ENCODE measurements at regions not wholly inside any gene's neighbourhood (a gene's known extent, or its start where the extent isn't known, plus 50 kb on each side); places are given as distances from the start of the nearest gene placed in this dataset.
A peak's percentile ranks its signal among the peaks of the same experiment; 100 is the strongest.

DNA sequence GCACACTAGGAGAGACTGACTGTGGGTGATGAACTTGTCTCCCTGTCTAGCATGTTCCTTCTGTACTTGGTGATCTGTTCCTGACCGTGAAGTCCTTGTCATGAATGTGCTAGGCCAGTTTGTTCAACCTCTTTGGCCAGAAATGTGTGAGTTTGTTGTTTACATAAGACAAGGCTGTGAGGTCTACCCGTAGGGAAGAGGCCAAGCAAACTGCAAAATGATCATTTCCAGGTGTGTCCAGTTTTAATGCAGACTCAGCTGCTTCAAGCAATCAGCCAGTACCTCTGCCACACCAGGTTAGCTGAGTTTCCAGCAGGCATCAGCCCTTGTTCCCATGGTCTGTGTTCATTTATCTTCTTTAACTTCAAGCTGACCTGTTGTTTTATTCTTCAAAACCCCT, 440.2 kb downstream of the FUT8 start:
- H3K4me1 ChIP-seq (ENCODE audit: control insufficient read depth in 3 of 3, insufficient read depth in 2 of 3, low read depth in 1 of 3, low read length in 2 of 3): no peaks in the 10 kb centered on the region

DNA sequence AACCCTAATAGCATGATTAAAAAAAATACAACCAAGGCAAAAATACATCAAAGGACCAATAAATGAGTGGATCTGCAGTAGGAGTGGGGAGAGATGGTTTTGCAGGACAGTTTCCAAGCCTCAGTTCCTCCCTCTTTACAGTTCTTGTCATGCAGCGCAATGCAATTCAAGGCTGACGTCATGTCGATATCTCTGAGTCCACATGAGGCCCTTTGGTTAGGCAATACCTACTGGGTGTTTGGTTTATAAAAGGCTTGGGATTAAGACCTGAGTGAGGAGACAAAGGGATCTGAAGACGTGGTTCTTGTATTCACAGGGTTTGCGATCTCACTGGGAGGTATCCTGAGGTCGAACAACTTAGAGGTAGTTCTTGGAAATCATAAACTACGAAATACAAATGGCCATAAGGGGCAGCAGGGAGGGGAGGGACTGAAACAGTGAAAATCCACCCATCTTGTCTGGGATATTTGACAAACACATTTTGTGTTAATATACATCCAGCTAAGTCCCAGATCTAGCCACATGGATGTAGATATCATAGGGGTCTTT, 441.0 kb downstream of the FUT8 start:
- FAIRE-seq: no peak
- WGBS, 3 donors: 87 to 91% (median 89%) methylated on average over 7 of the region's 7 CpGs
- no peaks in the 10 kb centered on the region for H3K36me3 ChIP-seq (ENCODE audit: control insufficient read depth in 3 of 3, insufficient read depth in 2 of 3, low read depth in 1 of 3, low read length in 3 of 3)
- H3K4me1 ChIP-seq (ENCODE audit: control insufficient read depth in 3 of 3, insufficient read depth in 2 of 3, low read depth in 1 of 3, low read length in 2 of 3): no peaks in the 10 kb centered on the region
- no peak for DNase-seq
- no peak overlapping the region for H3K4me3 ChIP-seq (ENCODE audit: low read depth in 1 of 3, low read length in 3 of 3)
- H3K27ac ChIP-seq (ENCODE audit: low read depth in 1 of 3, low read length in 2 of 3): no peak overlapping the region
- H3K9me3 ChIP-seq (ENCODE audit: control insufficient read depth in 2 of 2, insufficient read depth in 1 of 2, low read depth in 1 of 2, low read length in 1 of 2): no peaks in the 10 kb centered on the region
- H3K27me3 ChIP-seq (ENCODE audit: control insufficient read depth in 3 of 3, insufficient read depth in 3 of 3, low read length in 3 of 3): no peaks in the 10 kb centered on the region

More for the DNA sequence above, 440.2 kb downstream of the FUT8 start:
- H3K9me3 ChIP-seq (ENCODE audit: control insufficient read depth in 2 of 2, insufficient read depth in 1 of 2, low read depth in 1 of 2, low read length in 1 of 2): no peaks in the 10 kb centered on the region
- 39 to 45% (median 42%) methylated on average over 2 of the region's 2 CpGs for WGBS, 3 donors
- FAIRE-seq: no peak
- H3K36me3 ChIP-seq (ENCODE audit: control insufficient read depth in 3 of 3, insufficient read depth in 2 of 3, low read depth in 1 of 3, low read length in 3 of 3): no peaks in the 10 kb centered on the region
- H3K27me3 ChIP-seq (ENCODE audit: control insufficient read depth in 3 of 3, insufficient read depth in 3 of 3, low read length in 3 of 3): no peaks in the 10 kb centered on the region
- H3K4me3 ChIP-seq (ENCODE audit: low read depth in 1 of 3, low read length in 3 of 3): no peak overlapping the region
- no peak overlapping the region for H3K27ac ChIP-seq (ENCODE audit: low read depth in 1 of 3, low read length in 2 of 3)
- DNase-seq: no peak

DNA sequence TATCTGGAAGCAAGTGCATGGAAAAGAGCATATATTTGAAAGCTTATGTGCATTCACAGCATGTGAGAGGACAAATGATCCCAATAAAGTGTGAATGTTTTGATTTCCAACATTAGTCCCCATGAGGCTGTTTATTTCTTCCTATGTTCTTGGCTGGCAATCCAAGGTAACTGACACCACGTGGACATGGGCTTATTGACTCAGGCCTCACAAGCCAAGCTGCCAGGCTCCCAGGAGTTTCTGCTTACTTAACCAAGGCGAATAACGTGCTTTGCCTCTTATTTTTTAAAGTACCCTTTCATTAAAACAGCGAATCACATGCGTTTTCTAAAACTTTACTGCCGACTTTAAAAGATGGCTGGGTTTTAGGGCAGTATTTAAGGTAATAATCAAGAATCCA, 441.7 kb downstream of the FUT8 start:
- Histone ChIP-seq H3K27me3 (ENCODE audit: control insufficient read depth in 3 of 3, insufficient read depth in 3 of 3, low read length in 3 of 3) (no peaks in the 10 kb centered on the region), H3K4me3 (ENCODE audit: low read depth in 1 of 3, low read length in 3 of 3) (no peak overlapping the region), H3K9me3 (ENCODE audit: control insufficient read depth in 2 of 2, insufficient read depth in 1 of 2, low read depth in 1 of 2, low read length in 1 of 2) (no peaks in the 10 kb centered on the region), H3K27ac (ENCODE audit: low read depth in 1 of 3, low read length in 2 of 3) (no peak overlapping the region), H3K4me1 (ENCODE audit: control insufficient read depth in 3 of 3, insufficient read depth in 2 of 3, low read depth in 1 of 3, low read length in 2 of 3) (no peaks in the 10 kb centered on the region), H3K36me3 (ENCODE audit: control insufficient read depth in 3 of 3, insufficient read depth in 2 of 3, low read depth in 1 of 3, low read length in 3 of 3) (no peaks in the 10 kb centered on the region)
- FAIRE-seq (no peak), DNase-seq (no peak)
- 82 to 88% (median 87%) methylated on average over 6 of the region's 6 CpGs for WGBS, 3 donors

DNA sequence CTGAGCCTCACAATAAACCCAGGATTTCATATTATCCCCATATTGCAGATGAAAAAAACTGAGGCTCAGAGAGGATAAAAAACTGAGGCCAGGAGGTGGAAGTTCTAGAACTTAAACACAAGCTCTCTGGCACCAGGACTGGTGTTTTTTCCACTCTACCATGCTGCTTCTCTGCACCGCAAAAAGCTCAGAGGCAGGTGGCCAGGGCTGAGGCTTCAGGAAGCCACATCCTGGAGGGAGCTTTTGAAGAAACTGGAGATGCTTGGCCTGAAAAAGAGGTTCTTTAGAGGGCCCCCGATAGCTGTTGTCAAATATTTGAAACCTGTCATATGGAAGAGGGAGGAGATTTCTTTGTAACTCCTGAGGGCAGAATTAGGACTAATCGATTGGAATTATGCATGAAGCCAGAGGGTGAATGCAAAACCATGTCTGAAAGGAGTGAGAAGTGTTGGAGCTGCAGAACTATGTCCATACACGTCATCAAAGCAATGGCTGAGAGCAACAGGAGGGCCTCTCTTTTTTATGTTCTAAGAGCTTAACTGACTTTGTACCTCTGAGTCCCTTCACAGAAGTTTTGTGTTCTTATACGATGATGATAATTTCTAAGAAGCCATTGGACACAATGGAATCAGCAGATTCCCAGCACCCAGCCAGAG, 448.6 kb downstream of the FUT8 start:
- Histone ChIP-seq H3K4me3 (ENCODE audit: low read depth in 1 of 3, low read length in 3 of 3) (no peak overlapping the region), H3K36me3 (ENCODE audit: control insufficient read depth in 3 of 3, insufficient read depth in 2 of 3, low read depth in 1 of 3, low read length in 3 of 3) (no peaks in the 10 kb centered on the region), H3K9me3 (ENCODE audit: control insufficient read depth in 2 of 2, insufficient read depth in 1 of 2, low read depth in 1 of 2, low read length in 1 of 2) (no peaks in the 10 kb centered on the region), H3K4me1 (ENCODE audit: control insufficient read depth in 3 of 3, insufficient read depth in 2 of 3, low read depth in 1 of 3, low read length in 2 of 3) (no peaks in the 10 kb centered on the region), H3K27me3 (ENCODE audit: control insufficient read depth in 3 of 3, insufficient read depth in 3 of 3, low read length in 3 of 3) (no peaks in the 10 kb centered on the region), H3K27ac (ENCODE audit: low read depth in 1 of 3, low read length in 2 of 3) (no peak overlapping the region)
- DNase-seq: no peak
- WGBS, 3 donors: 77 to 82% (median 79%) methylated on average over 5 of the region's 5 CpGs
- FAIRE-seq: no peak

DNA sequence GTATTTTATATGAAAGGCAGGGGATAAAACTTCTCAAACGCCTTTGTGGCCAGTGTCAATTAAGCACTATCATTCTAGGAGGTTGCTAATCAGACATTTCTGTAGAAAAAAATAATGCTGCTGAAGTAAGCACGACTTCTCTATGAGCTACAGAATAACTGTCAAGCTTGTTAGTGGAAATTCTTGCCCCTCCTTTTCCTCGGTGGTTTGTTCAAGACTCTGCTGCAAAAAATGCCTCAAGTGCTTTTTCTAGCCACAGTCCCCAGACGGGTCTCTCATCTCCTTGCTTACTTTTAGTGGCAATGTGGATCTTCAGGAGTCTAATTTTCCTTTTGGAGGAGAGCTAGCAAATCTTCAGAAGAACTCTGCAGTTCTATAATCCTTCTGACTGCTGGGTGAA, 452.0 kb downstream of the FUT8 start:
- Histone ChIP-seq H3K4me1 (ENCODE audit: control insufficient read depth in 3 of 3, insufficient read depth in 2 of 3, low read depth in 1 of 3, low read length in 2 of 3) (no peaks in the 10 kb centered on the region), H3K4me3 (ENCODE audit: low read depth in 1 of 3, low read length in 3 of 3) (no peak overlapping the region), H3K9me3 (ENCODE audit: control insufficient read depth in 2 of 2, insufficient read depth in 1 of 2, low read depth in 1 of 2, low read length in 1 of 2) (no peaks in the 10 kb centered on the region), H3K36me3 (ENCODE audit: control insufficient read depth in 3 of 3, insufficient read depth in 2 of 3, low read depth in 1 of 3, low read length in 3 of 3) (no peaks in the 10 kb centered on the region), H3K27ac (ENCODE audit: low read depth in 1 of 3, low read length in 2 of 3) (no peak overlapping the region), H3K27me3 (ENCODE audit: control insufficient read depth in 3 of 3, insufficient read depth in 3 of 3, low read length in 3 of 3) (no peaks in the 10 kb centered on the region)
- DNase-seq: no peak
- no peak for FAIRE-seq
- 42 to 59% (median 44%) methylated on average over 4 of the region's 4 CpGs for WGBS, 3 donors

DNA sequence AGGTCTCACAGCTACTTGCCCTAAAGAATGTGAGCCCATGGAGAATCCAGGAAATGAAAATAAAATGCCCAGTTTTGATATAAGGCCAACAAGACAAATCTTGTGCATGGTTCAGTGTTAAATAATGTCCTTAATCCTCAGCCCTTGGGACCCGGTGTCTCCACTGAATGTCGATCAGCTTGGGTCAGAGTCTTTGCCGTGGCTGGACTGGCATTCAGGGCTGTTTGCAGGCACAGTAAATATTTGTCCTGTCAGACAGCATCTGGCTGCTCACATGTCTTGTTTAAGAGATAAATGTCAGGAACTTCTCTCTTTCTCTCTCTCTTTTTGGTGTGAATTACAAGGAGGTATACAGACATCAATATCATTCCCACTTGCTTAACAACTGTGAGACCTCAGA, 452.5 kb downstream of the FUT8 start:
- DNase-seq: no peak
- Histone ChIP-seq H3K4me3 (ENCODE audit: low read depth in 1 of 3, low read length in 3 of 3) (no peak overlapping the region), H3K4me1 (ENCODE audit: control insufficient read depth in 3 of 3, insufficient read depth in 2 of 3, low read depth in 1 of 3, low read length in 2 of 3) (no peaks in the 10 kb centered on the region), H3K27me3 (ENCODE audit: control insufficient read depth in 3 of 3, insufficient read depth in 3 of 3, low read length in 3 of 3) (no peaks in the 10 kb centered on the region), H3K36me3 (ENCODE audit: control insufficient read depth in 3 of 3, insufficient read depth in 2 of 3, low read depth in 1 of 3, low read length in 3 of 3) (no peaks in the 10 kb centered on the region), H3K9me3 (ENCODE audit: control insufficient read depth in 2 of 2, insufficient read depth in 1 of 2, low read depth in 1 of 2, low read length in 1 of 2) (no peaks in the 10 kb centered on the region), H3K27ac (ENCODE audit: low read depth in 1 of 3, low read length in 2 of 3) (no peak overlapping the region)
- WGBS, 3 donors: 50 to 61% (median 58%) methylated on average over 3 of the region's 3 CpGs
- FAIRE-seq: no peak

DNA sequence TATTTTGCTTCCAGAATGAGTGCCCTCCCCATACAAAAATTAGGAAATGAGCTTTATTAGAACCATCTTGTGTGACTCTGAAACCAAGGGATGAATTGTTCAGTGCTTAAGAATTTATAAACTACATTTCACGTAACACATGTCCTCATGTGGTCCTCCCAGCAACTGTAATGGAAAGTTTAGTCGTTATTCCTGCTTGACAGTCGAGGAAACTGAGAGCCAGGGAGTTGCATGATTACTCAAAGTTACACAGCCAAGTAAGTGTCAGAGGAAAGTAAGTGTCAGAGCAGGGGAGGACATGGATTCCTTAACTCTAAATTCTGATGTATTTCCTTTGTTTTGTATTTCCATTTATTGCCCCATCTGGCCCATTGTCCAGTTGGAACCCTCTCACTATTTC, 453.9 kb downstream of the FUT8 start:
- Histone ChIP-seq H3K9me3 (ENCODE audit: control insufficient read depth in 2 of 2, insufficient read depth in 1 of 2, low read depth in 1 of 2, low read length in 1 of 2) (no peaks in the 10 kb centered on the region), H3K4me1 (ENCODE audit: control insufficient read depth in 3 of 3, insufficient read depth in 2 of 3, low read depth in 1 of 3, low read length in 2 of 3) (no peaks in the 10 kb centered on the region), H3K36me3 (ENCODE audit: control insufficient read depth in 3 of 3, insufficient read depth in 2 of 3, low read depth in 1 of 3, low read length in 3 of 3) (no peaks in the 10 kb centered on the region), H3K27ac (ENCODE audit: low read depth in 1 of 3, low read length in 2 of 3) (no peak overlapping the region), H3K4me3 (ENCODE audit: low read depth in 1 of 3, low read length in 3 of 3) (no peak overlapping the region), H3K27me3 (ENCODE audit: control insufficient read depth in 3 of 3, insufficient read depth in 3 of 3, low read length in 3 of 3) (no peaks in the 10 kb centered on the region)
- 64 to 88% (median 69%) methylated on average over 3 of the region's 3 CpGs for WGBS, 3 donors
- FAIRE-seq (no peak), DNase-seq (no peak)

DNA sequence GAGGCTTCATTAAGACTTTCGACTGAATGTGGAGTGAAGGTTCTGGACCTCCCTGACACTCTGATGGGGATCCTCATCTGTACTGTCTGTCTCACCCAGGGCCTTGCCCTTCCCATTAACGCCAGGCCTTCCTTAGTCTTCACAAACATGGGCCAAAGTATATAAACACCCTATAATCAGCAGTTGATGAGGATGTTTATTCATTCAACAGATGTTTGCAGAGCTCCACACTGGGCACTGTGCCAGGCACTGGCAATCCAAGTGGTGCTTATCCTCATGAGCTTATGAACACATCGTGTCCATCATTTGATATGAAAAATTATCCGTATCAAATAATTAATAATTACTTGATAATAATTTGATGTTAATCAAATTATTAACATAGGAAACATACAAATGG, 454.4 kb downstream of the FUT8 start:
- Histone ChIP-seq H3K27ac (ENCODE audit: low read depth in 1 of 3, low read length in 2 of 3) (no peak overlapping the region), H3K9me3 (ENCODE audit: control insufficient read depth in 2 of 2, insufficient read depth in 1 of 2, low read depth in 1 of 2, low read length in 1 of 2) (no peaks in the 10 kb centered on the region), H3K4me1 (ENCODE audit: control insufficient read depth in 3 of 3, insufficient read depth in 2 of 3, low read depth in 1 of 3, low read length in 2 of 3) (no peaks in the 10 kb centered on the region), H3K27me3 (ENCODE audit: control insufficient read depth in 3 of 3, insufficient read depth in 3 of 3, low read length in 3 of 3) (no peaks in the 10 kb centered on the region), H3K4me3 (ENCODE audit: low read depth in 1 of 3, low read length in 3 of 3) (no peak overlapping the region), H3K36me3 (ENCODE audit: control insufficient read depth in 3 of 3, insufficient read depth in 2 of 3, low read depth in 1 of 3, low read length in 3 of 3) (no peaks in the 10 kb centered on the region)
- 47 to 52% (median 50%) methylated on average over 4 of the region's 4 CpGs for WGBS, 3 donors
- DNase-seq (peak; percentile 6 to 32), FAIRE-seq (no peak)

DNA sequence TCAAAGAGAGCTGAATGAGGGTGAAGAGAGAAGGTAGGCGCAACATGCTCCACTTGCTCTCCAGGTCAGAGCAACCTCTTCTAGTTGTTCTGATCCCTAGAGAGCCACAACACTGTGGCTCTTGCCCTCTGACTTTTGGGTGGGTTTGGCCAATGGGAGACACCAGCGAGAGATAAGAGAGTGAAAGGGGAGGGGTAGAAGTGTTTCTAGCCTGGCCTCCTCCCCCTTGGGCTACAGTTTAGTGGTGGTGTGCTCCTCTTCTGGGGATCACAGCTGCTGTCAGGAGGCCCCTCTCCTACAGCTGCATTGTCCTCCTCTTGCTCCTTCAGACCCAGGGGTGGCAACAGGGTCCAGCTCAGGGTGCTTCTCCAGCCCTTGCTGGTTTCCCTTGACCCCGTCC, 454.8 kb downstream of the FUT8 start:
- Histone ChIP-seq H3K9me3 (ENCODE audit: control insufficient read depth in 2 of 2, insufficient read depth in 1 of 2, low read depth in 1 of 2, low read length in 1 of 2) (no peaks in the 10 kb centered on the region), H3K4me1 (ENCODE audit: control insufficient read depth in 3 of 3, insufficient read depth in 2 of 3, low read depth in 1 of 3, low read length in 2 of 3) (no peaks in the 10 kb centered on the region), H3K4me3 (ENCODE audit: low read depth in 1 of 3, low read length in 3 of 3) (no peak overlapping the region), H3K27me3 (ENCODE audit: control insufficient read depth in 3 of 3, insufficient read depth in 3 of 3, low read length in 3 of 3) (no peaks in the 10 kb centered on the region), H3K27ac (ENCODE audit: low read depth in 1 of 3, low read length in 2 of 3) (no peak overlapping the region), H3K36me3 (ENCODE audit: control insufficient read depth in 3 of 3, insufficient read depth in 2 of 3, low read depth in 1 of 3, low read length in 3 of 3) (no peaks in the 10 kb centered on the region)
- WGBS, 3 donors: 91 to 98% (median 94%) methylated on average over 3 of the region's 3 CpGs
- FAIRE-seq (no peak), DNase-seq (no peak)
